CD4-positive, alpha-beta T cell treated with Interferon gamma for 1 hour (primary cell): ENCODE measurements at regions not wholly inside any gene's neighbourhood (a gene's known extent, or its start where the extent isn't known, plus 50 kb on each side); places are given as distances from the start of the nearest gene placed in this dataset.

Source experiments
- DNase-seq: peaks from one replicate; pipeline ENCODE4 v3.0.0-alpha.2; 2020

- no peak for DNase-seq
These were observed 692.2 kb upstream of the KLHL29 start for GRCh38 chr2:22692746-22693145.

GRCh38 chr2:22694300-22694699 lies 690.7 kb upstream of the KLHL29 start:
- no peak for DNase-seq

- no peak for DNase-seq
These were observed 690.1 kb upstream of the KLHL29 start for GRCh38 chr2:22694856-22695255.

GRCh38 chr2:22697054-22697788 lies 687.8 kb upstream of the KLHL29 start:
- DNase-seq = no peak

GRCh38 chr2:22701561-22702160 lies 683.3 kb upstream of the KLHL29 start:
- DNase-seq = no peak

GRCh38 chr2:22703286-22703920 lies 681.6 kb upstream of the KLHL29 start:
- no peak for DNase-seq

GRCh38 chr2:22719396-22719795 lies 665.6 kb upstream of the KLHL29 start:
- no peak for DNase-seq

- DNase-seq = no peak
These were observed 655.5 kb upstream of the KLHL29 start for GRCh38 chr2:22729466-22729865.

GRCh38 chr2:22734373-22735045 lies 650.5 kb upstream of the KLHL29 start:
- no peak for DNase-seq

GRCh38 chr2:22737144-22737543 lies 647.8 kb upstream of the KLHL29 start:
- DNase-seq = no peak

GRCh38 chr2:22741216-22741615 lies 643.8 kb upstream of the KLHL29 start:
- no peak for DNase-seq

GRCh38 chr2:22748909-22749308 lies 636.1 kb upstream of the KLHL29 start:
- no peak for DNase-seq

- DNase-seq = no peak
These were observed 631.5 kb upstream of the KLHL29 start for GRCh38 chr2:22753476-22753875.

- DNase-seq = no peak
These were observed 628.5 kb upstream of the KLHL29 start for GRCh38 chr2:22756276-22757043.

GRCh38 chr2:22769497-22769896 lies 615.5 kb upstream of the KLHL29 start:
- DNase-seq = no peak

- DNase-seq = no peak
These were observed 600.4 kb upstream of the KLHL29 start for GRCh38 chr2:22784566-22784965.

- DNase-seq = no peak
These were observed 598.2 kb upstream of the KLHL29 start for GRCh38 chr2:22786817-22787216.

- DNase-seq = no peak
These were observed 597.2 kb upstream of the KLHL29 start for GRCh38 chr2:22787745-22788144.

GRCh38 chr2:22788749-22789327 lies 596.1 kb upstream of the KLHL29 start:
- DNase-seq = no peak

- no peak for DNase-seq
These were observed 589.6 kb upstream of the KLHL29 start for GRCh38 chr2:22795287-22795866.

GRCh38 chr2:22798386-22798785 lies 586.6 kb upstream of the KLHL29 start:
- no peak for DNase-seq

- no peak for DNase-seq
These were observed 584.6 kb upstream of the KLHL29 start for GRCh38 chr2:22800412-22800811.
